Neuronal stem cell (in vitro differentiated cells): ENCODE measurements at regions not wholly inside any gene's neighbourhood (a gene's known extent, or its start where the extent isn't known, plus 50 kb on each side); places are given as distances from the start of the nearest gene placed in this dataset.

Experiments
- DNase-seq: peaks from one replicate; pipeline ENCODE4 v3.0.0-alpha.2; 2013; ENCODE audit warnings: low spot score
- H2AFZ ChIP-seq: one replicate; pipeline ENCODE4 v1.6.1; 2013; ENCODE audit warnings: mild to moderate bottlenecking, low read length, inconsistent platforms
- H2AK5ac ChIP-seq: 2 replicates; pipeline ENCODE4 v1.6.1; 2013; ENCODE audit warnings: low read depth, mild to moderate bottlenecking, inconsistent platforms, low read length, moderate library complexity, mixed read lengths
- H2BK120ac ChIP-seq: 2 replicates; pipeline ENCODE4 v1.6.1; 2013; ENCODE audit warnings: low read depth, mild to moderate bottlenecking, inconsistent platforms, low read length, moderate library complexity, mixed read lengths
- H2BK12ac ChIP-seq: one replicate; pipeline ENCODE4 v1.6.1; 2013; ENCODE audit warnings: low read length, inconsistent platforms
- H2BK15ac ChIP-seq: 2 replicates; pipeline ENCODE4 v1.6.1; 2013; ENCODE audit warnings: mild to moderate bottlenecking, low read length, inconsistent platforms, mixed read lengths
- H2BK5ac ChIP-seq: one replicate; pipeline ENCODE4 v1.6.1; 2013; ENCODE audit warnings: inconsistent platforms, mild to moderate bottlenecking, low read length, moderate library complexity
- H3K14ac ChIP-seq: one replicate; pipeline ENCODE4 v1.6.1; 2013; ENCODE audit warnings: low read length, inconsistent platforms
- H3K18ac ChIP-seq: 2 replicates; pipeline ENCODE4 v1.6.1; 2013; ENCODE audit warnings: low read length, inconsistent platforms
- H3K23ac ChIP-seq: 2 replicates; pipeline ENCODE4 v1.6.1; 2013; ENCODE audit warnings: low read depth, mild to moderate bottlenecking, mixed read lengths, low read length, inconsistent platforms; ENCODE audit not compliant: poor library complexity
- H3K27ac ChIP-seq: replicated peaks from 3 replicates; pipeline ENCODE4 v1.5.1; 2013; ENCODE audit warnings: low read length, inconsistent platforms
- H3K27me3 ChIP-seq, 3 experiments: 2 replicates each; pipeline ENCODE4 v1.6.1; 2013; ENCODE audit warnings: low read length in 3 of 3, mild to moderate bottlenecking in 2 of 3, inconsistent platforms in 1 of 3, low read depth in 1 of 3, mixed read lengths in 1 of 3, moderate library complexity in 1 of 3; ENCODE audit not compliant: control insufficient read depth in 3 of 3, insufficient read depth in 3 of 3
- H3K36me3 ChIP-seq, 2 donors: replicated peaks in 1 of 2; 2 replicates each; pipeline ENCODE4 v1.6.1; 2013; ENCODE audit warnings: low read length in 2 of 2; ENCODE audit not compliant: control insufficient read depth in 2 of 2, insufficient read depth in 2 of 2
- H3K4ac ChIP-seq: 2 replicates; pipeline ENCODE4 v1.6.1; 2013; ENCODE audit warnings: inconsistent platforms, mild to moderate bottlenecking, low read length, moderate library complexity
- H3K4me1 ChIP-seq, 2 donors: 1 replicate in 1 of 2; 2 replicates in 1 of 2; pipeline ENCODE4 v1.6.1; 2013; ENCODE audit warnings: low read length in 2 of 2, low read depth in 1 of 2; ENCODE audit not compliant: control insufficient read depth in 2 of 2, insufficient read depth in 1 of 2
- H3K4me2 ChIP-seq: one replicate; pipeline ENCODE4 v1.6.1; 2013; ENCODE audit warnings: mild to moderate bottlenecking, low read length, inconsistent platforms; ENCODE audit not compliant: insufficient read depth, poor library complexity, severe bottlenecking
- H3K4me3 ChIP-seq, 2 donors: 2 replicates each; pipeline ENCODE4 v1.5.1; 2013; ENCODE audit warnings: low read length in 2 of 2, mild to moderate bottlenecking in 2 of 2, inconsistent platforms in 1 of 2, moderate library complexity in 1 of 2
- H3K79me1 ChIP-seq: one replicate; pipeline ENCODE4 v1.6.1; 2013; ENCODE audit warnings: low read depth, mild to moderate bottlenecking, inconsistent platforms, low read length, moderate library complexity
- H3K9ac ChIP-seq: one replicate; pipeline ENCODE4 v1.6.1; 2013; ENCODE audit warnings: mild to moderate bottlenecking, low read depth, low read length, inconsistent platforms; ENCODE audit not compliant: poor library complexity
- H3K9me3 ChIP-seq, 2 donors: replicated peaks in 1 of 2; 2 replicates each; pipeline versions ENCODE3 to v1.6.1; 2013; ENCODE audit warnings: low read length in 2 of 2, mild to moderate bottlenecking in 2 of 2, inconsistent platforms in 1 of 2, low read depth in 1 of 2, mixed read lengths in 1 of 2, moderate library complexity in 1 of 2; ENCODE audit not compliant: control insufficient read depth in 2 of 2, insufficient read depth in 1 of 2
- H4K8ac ChIP-seq: one replicate; pipeline ENCODE4 v1.6.1; 2013; ENCODE audit warnings: low read depth, mild to moderate bottlenecking, inconsistent platforms, low read length, moderate library complexity
- H4K91ac ChIP-seq: one replicate; pipeline ENCODE4 v1.6.1; 2013; ENCODE audit warnings: low read length, low read depth, mild to moderate bottlenecking, inconsistent platforms; ENCODE audit not compliant: poor library complexity
- WGBS, 2 donors: extraction: QIAGEN DNeasy Blood & Tissue Kit; methylation state at CpG; one replicate each; pipeline ENCODE4 v1.1.7; 2013; ENCODE audit warnings: missing lambda C conversion rate in 2 of 2, mixed read lengths in 1 of 2; ENCODE audit not compliant: insufficient read length in 2 of 2, insufficient replicate concordance in 1 of 2; ENCODE audit errors: extremely low coverage in 2 of 2; 5-methylcytosine and 5-hydroxymethylcytosine counted together

DNA sequence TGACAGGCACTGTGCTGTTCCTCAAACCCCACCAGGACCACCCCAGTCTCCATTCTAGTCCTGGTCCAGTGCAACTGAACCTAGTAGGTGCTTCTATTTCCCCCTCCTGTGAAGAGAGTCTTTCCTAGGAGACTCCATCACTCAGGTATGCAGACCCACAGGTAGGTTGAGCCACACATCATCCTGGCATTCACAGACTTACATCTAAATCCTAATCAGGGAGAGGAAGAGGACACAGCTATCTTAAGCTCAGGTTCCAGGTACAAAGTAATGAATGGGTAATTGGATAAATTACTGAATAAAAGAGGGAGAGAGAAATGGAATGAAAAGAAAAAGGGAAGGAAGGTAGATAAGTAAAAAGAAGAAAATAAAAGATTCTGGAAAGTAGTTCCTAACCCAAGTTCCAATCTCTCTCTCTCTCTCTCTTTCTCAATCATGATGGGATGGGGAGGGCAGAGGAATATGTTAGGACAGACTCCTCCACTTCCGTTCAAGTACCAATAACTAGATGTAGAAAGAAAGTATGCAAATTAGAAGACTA lies 139.8 kb upstream of the NAMPT start:
- Histone ChIP-seq H2AFZ (no peak overlapping the region), H3K27ac (no peak overlapping the region), H3K9ac (no peak overlapping the region), H3K4me1 (no peaks in the 10 kb centered on the region), H3K36me3 (no peaks in the 10 kb centered on the region), H3K79me1 (no peaks in the 10 kb centered on the region), H2BK12ac (no peak overlapping the region), H2BK5ac (no peak overlapping the region), H3K23ac (no peak overlapping the region), H2BK120ac (no peak overlapping the region), H3K4ac (no peak overlapping the region), H4K91ac (no peak overlapping the region), H3K14ac (no peak overlapping the region), H4K8ac (no peak overlapping the region), H2AK5ac (no peak overlapping the region), H3K9me3 (no peaks in the 10 kb centered on the region), H3K4me2 (no peak overlapping the region), H3K4me3 (no peak overlapping the region), H2BK15ac (no peak overlapping the region), H3K27me3 (no peaks in the 10 kb centered on the region), H3K18ac (no peak overlapping the region)
- no CpG with 5 or more reads among the region's 1 CpG for WGBS, 2 donors
- DNase-seq, result no peak

DNA sequence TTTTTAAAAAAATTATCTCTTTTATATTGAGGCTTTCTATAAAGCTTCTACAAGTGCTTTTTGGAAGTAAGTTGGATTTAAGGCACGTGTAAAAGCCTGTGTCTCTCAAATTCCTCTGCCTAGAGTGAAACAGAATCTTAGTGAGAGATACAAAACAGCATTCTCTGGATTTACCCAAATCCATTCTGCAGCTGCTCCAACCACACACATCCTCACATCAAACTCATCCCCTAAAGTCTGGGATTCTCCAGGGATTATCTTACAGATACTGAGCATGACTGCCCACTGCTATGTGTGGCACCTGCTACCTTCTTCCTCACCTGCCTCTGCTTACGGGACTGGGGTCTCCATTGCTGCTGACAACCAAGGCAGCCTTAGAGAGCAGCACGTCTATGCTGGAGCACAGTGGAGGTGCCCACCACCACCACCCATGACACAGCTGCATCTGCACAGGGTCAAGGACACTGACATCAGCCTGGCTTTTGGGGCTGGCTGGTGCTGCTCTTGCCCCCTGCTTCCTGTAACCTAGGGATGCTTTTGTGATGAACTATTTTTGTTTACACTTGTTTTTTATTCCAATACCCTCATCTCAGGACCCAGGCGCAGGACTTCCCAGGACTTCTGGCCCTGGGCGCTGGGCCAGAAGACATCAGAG lies 139.2 kb upstream of the NAMPT start:
- no peaks in the 10 kb centered on the region for H3K4me1 ChIP-seq
- no peak overlapping the region for H3K4me3 ChIP-seq
- no peaks in the 10 kb centered on the region for H3K9me3 ChIP-seq
- no peak overlapping the region for H3K4ac ChIP-seq
- no CpG with 5 or more reads among the region's 5 CpGs for WGBS, 2 donors
- H2BK120ac ChIP-seq, result no peak overlapping the region
- no peaks in the 10 kb centered on the region for H3K36me3 ChIP-seq
- no peak overlapping the region for H2AFZ ChIP-seq
- no peaks in the 10 kb centered on the region for H3K79me1 ChIP-seq
- H3K18ac ChIP-seq, result no peak overlapping the region
- no peak overlapping the region for H3K9ac ChIP-seq
- H4K8ac ChIP-seq, result no peak overlapping the region
- no peak overlapping the region for H2AK5ac ChIP-seq
- H3K14ac ChIP-seq, result no peak overlapping the region
- H4K91ac ChIP-seq, result no peak overlapping the region
- no peak overlapping the region for H3K4me2 ChIP-seq
- H2BK5ac ChIP-seq, result no peak overlapping the region
- H3K27ac ChIP-seq, result no peak overlapping the region
- H2BK15ac ChIP-seq, result no peak overlapping the region
- H3K27me3 ChIP-seq, result no peaks in the 10 kb centered on the region
- no peak overlapping the region for H2BK12ac ChIP-seq
- no peak overlapping the region for H3K23ac ChIP-seq
- DNase-seq, result no peak

DNA sequence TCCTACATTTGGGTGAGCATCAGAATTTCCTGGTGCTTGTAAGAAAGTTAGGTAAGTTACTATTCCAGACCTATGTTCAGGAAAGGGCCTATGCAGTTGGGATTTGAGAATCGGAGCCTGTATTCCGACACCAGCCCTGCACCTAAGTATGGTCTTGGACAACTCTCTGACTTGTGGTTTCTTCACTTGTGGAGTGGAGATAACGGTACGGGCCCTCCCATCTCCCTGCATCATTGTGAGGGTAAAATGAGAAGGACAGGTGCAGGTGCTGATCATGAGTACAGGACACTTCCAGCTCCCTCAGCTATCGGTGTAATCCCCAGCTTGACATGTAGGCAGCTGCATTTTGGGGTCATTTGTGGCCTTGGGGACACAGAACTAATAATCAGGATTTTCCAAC lies 138.3 kb upstream of the NAMPT start:
- no peaks in the 10 kb centered on the region for H3K36me3 ChIP-seq
- H4K8ac ChIP-seq, result no peak overlapping the region
- H2AK5ac ChIP-seq, result no peak overlapping the region
- no peak overlapping the region for H2AFZ ChIP-seq
- no peak for DNase-seq
- H3K14ac ChIP-seq, result peak overlapping the region; percentile 23
- no peak overlapping the region for H4K91ac ChIP-seq
- no peaks in the 10 kb centered on the region for H3K27me3 ChIP-seq
- H3K79me1 ChIP-seq, result no peaks in the 10 kb centered on the region
- H3K4me1 ChIP-seq, result no peaks in the 10 kb centered on the region
- no CpG with 5 or more reads among the region's 5 CpGs for WGBS, 2 donors
- H2BK5ac ChIP-seq, result no peak overlapping the region
- H3K9ac ChIP-seq, result no peak overlapping the region
- no peak overlapping the region for H2BK12ac ChIP-seq
- H3K27ac ChIP-seq, result no peak overlapping the region
- no peak overlapping the region for H3K4me3 ChIP-seq
- no peak overlapping the region for H2BK120ac ChIP-seq
- no peak overlapping the region for H3K4ac ChIP-seq
- peak overlapping the region; percentile 22 for H3K18ac ChIP-seq
- no peak overlapping the region for H3K4me2 ChIP-seq
- no peak overlapping the region for H3K23ac ChIP-seq
- H3K9me3 ChIP-seq, result no peaks in the 10 kb centered on the region
- H2BK15ac ChIP-seq, result no peak overlapping the region

DNA sequence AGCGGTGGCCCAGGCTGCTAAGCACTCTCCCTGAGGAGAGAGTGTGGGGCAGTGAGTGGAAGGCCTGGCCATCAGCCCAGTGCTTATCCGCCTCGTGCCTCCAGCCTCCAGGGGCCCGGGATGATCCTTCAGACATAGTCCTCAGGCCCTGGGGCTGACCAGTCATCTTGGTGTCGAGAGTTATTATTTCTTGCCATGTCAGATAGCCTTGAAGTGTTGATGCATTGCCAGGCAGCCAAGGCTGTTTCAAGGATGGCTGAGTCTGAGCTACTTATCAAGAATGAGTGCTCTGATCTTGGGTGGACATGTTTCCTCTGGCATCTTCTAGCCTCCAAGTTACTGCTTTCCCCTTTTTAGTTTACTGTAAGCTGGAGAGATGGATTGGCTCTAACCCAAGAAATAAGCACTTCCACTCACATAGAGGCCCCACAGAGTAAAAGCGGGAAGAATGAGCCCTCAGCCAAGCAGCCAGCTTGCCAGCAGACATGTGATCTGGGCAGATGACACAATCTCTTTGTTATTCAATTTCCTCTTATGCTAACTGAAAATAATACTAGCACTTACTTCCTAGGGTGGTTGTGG lies 136.5 kb upstream of the NAMPT start:
- no peak overlapping the region for H3K23ac ChIP-seq
- H3K4me3 ChIP-seq, result no peak overlapping the region
- H3K4me1 ChIP-seq, result no peaks in the 10 kb centered on the region
- no peak overlapping the region for H2BK5ac ChIP-seq
- no peaks in the 10 kb centered on the region for H3K79me1 ChIP-seq
- no peak for DNase-seq
- H3K4ac ChIP-seq, result no peak overlapping the region
- H3K36me3 ChIP-seq, result no peaks in the 10 kb centered on the region
- H3K14ac ChIP-seq, result no peak overlapping the region
- H3K27me3 ChIP-seq, result no peaks in the 10 kb centered on the region
- no peak overlapping the region for H2BK15ac ChIP-seq
- H2BK120ac ChIP-seq, result no peak overlapping the region
- H4K91ac ChIP-seq, result no peak overlapping the region
- H4K8ac ChIP-seq, result no peak overlapping the region
- H3K18ac ChIP-seq, result no peak overlapping the region
- no peak overlapping the region for H2AFZ ChIP-seq
- WGBS, 2 donors, result no CpG with 5 or more reads among the region's 6 CpGs
- H3K27ac ChIP-seq, result no peak overlapping the region
- no peak overlapping the region for H3K9ac ChIP-seq
- H2AK5ac ChIP-seq, result no peak overlapping the region
- H2BK12ac ChIP-seq, result no peak overlapping the region
- H3K9me3 ChIP-seq, result no peaks in the 10 kb centered on the region
- no peak overlapping the region for H3K4me2 ChIP-seq
